H9 (cell line): ENCODE measurements at regions not wholly inside any gene's neighbourhood (a gene's known extent, or its start where the extent isn't known, plus 50 kb on each side); places are given as distances from the start of the nearest gene placed in this dataset.

Experiments used
- DNase-seq: peaks from one replicate; pipeline ENCODE4 v3.0.0-alpha.2; 2017
- H2AFZ ChIP-seq: one replicate; pipeline ENCODE4 v1.6.1; 2013; ENCODE audit warnings: mild to moderate bottlenecking, low read length, control low read depth, moderate library complexity
- H2AK5ac ChIP-seq: 2 replicates; pipeline ENCODE4 v1.6.1; 2013; ENCODE audit warnings: low read length, control low read depth, mixed read lengths; ENCODE audit not compliant: insufficient read length
- H2BK120ac ChIP-seq: one replicate; pipeline ENCODE4 v1.6.1; 2013; ENCODE audit warnings: low read depth, mild to moderate bottlenecking, low read length, control low read depth, inconsistent platforms; ENCODE audit not compliant: poor library complexity, severe bottlenecking
- H2BK12ac ChIP-seq: 2 replicates; pipeline ENCODE4 v1.6.1; 2013; ENCODE audit warnings: low read length, control low read depth, mixed read lengths, low read depth; ENCODE audit not compliant: insufficient read length
- H2BK15ac ChIP-seq: 2 replicates; pipeline ENCODE4 v1.6.1; 2013; ENCODE audit warnings: low read depth, low read length, control low read depth
- H2BK20ac ChIP-seq: one replicate; pipeline ENCODE4 v1.6.1; 2013; ENCODE audit warnings: low read depth, mild to moderate bottlenecking, low read length, control low read depth, inconsistent platforms; ENCODE audit not compliant: poor library complexity, severe bottlenecking
- H2BK5ac ChIP-seq: 2 replicates; pipeline ENCODE4 v1.6.1; 2013; ENCODE audit warnings: low read length, control low read depth, mixed read lengths; ENCODE audit not compliant: insufficient read length
- H3K14ac ChIP-seq: 2 replicates; pipeline ENCODE4 v1.6.1; 2013; ENCODE audit warnings: low read length, control low read depth; ENCODE audit not compliant: insufficient read depth
- H3K18ac ChIP-seq: 2 replicates; pipeline ENCODE4 v1.6.1; 2013; ENCODE audit warnings: low read depth, mild to moderate bottlenecking, mixed read lengths, low read length, control low read depth; ENCODE audit not compliant: insufficient read length
- H3K23ac ChIP-seq: 2 replicates; pipeline ENCODE4 v1.6.1; 2013; ENCODE audit warnings: low read length, control low read depth, mixed read lengths, low read depth; ENCODE audit not compliant: insufficient read length
- H3K23me2 ChIP-seq: 2 replicates; pipeline ENCODE4 v1.6.1; 2013; ENCODE audit warnings: low read depth, mild to moderate bottlenecking, mixed read lengths, low read length, control low read depth; ENCODE audit not compliant: insufficient read length, poor library complexity, severe bottlenecking
- H3K27ac ChIP-seq: 2 replicates; pipeline ENCODE4 v1.5.1; 2013; ENCODE audit warnings: low read length, control low read depth, mixed read lengths, low read depth; ENCODE audit not compliant: insufficient read length
- H3K27me3 ChIP-seq: 2 replicates; pipeline ENCODE4 v1.6.1; 2013; ENCODE audit warnings: low read length, control low read depth, inconsistent platforms; ENCODE audit not compliant: insufficient read depth
- H3K4ac ChIP-seq: 2 replicates; pipeline ENCODE4 v1.6.1; 2013; ENCODE audit warnings: low read depth, mild to moderate bottlenecking, control low read depth, inconsistent platforms, low read length, moderate library complexity
- H3K4me1 ChIP-seq: 2 replicates; pipeline ENCODE4 v1.6.1; 2013; ENCODE audit warnings: low read length, control low read depth, inconsistent platforms; ENCODE audit not compliant: insufficient read depth
- H3K4me2 ChIP-seq: 2 replicates; pipeline ENCODE4 v1.6.1; 2013; ENCODE audit warnings: low read length, control low read depth, mixed read lengths; ENCODE audit not compliant: insufficient read length, insufficient read depth
- H3K56ac ChIP-seq: 2 replicates; pipeline ENCODE4 v1.6.1; 2013; ENCODE audit warnings: low read depth, mild to moderate bottlenecking, mixed read lengths, low read length, control low read depth; ENCODE audit not compliant: insufficient read length
- H3K79me1 ChIP-seq: 2 replicates; pipeline ENCODE4 v1.6.1; 2013; ENCODE audit warnings: low read depth, mild to moderate bottlenecking, moderate library complexity, low read length, control low read depth, inconsistent platforms; ENCODE audit not compliant: insufficient read depth, poor library complexity, severe bottlenecking
- H3K79me2 ChIP-seq: 2 replicates; pipeline ENCODE4 v1.6.1; 2013; ENCODE audit warnings: low read length, control low read depth, inconsistent platforms; ENCODE audit not compliant: insufficient read depth
- H3K9ac ChIP-seq: 2 replicates; pipeline ENCODE4 v1.6.1; 2013; ENCODE audit warnings: low read length, control low read depth, mixed read lengths; ENCODE audit not compliant: insufficient read length; ENCODE audit errors: extremely low read depth
- H3K9me3 ChIP-seq: one replicate; pipeline ENCODE4 v1.6.1; 2013; ENCODE audit warnings: low read depth, low read length, inconsistent platforms; ENCODE audit not compliant: control insufficient read depth
- H3T11ph ChIP-seq: one replicate; pipeline ENCODE4 v1.6.1; 2013; ENCODE audit warnings: mild to moderate bottlenecking, low read length, control low read depth, inconsistent platforms
- H4K20me1 ChIP-seq: one replicate; pipeline ENCODE4 v1.6.1; 2013; ENCODE audit not compliant: control insufficient read depth, insufficient read length, insufficient read depth
- H4K5ac ChIP-seq: 2 replicates; pipeline ENCODE4 v1.6.1; 2013; ENCODE audit warnings: low read depth, mild to moderate bottlenecking, mixed read lengths, low read length, control low read depth; ENCODE audit not compliant: insufficient read length
- H4K8ac ChIP-seq: replicated peaks from 2 replicates; pipeline ENCODE4 v1.6.1; 2013; ENCODE audit warnings: low read length, control low read depth, mixed read lengths, low read depth; ENCODE audit not compliant: insufficient read length
- H4K91ac ChIP-seq: 2 replicates; pipeline ENCODE4 v1.6.1; 2013; ENCODE audit warnings: low read depth, mild to moderate bottlenecking, moderate library complexity, mixed read lengths, low read length, control low read depth; ENCODE audit not compliant: insufficient read length
- H3K27ac Mint-ChIP-seq, 3 experiments: 2 replicates in 2 of 3; 3 replicates in 1 of 3; pipeline ENCODE4 v1.8.0; 2020 to 2021; ENCODE audit warnings: mixed read lengths in 3 of 3, mild to moderate bottlenecking in 1 of 3, moderate library complexity in 1 of 3
- H3K27me3 Mint-ChIP-seq: 2 replicates; pipeline ENCODE4 v1.8.0; 2021; ENCODE audit warnings: low read depth, mild to moderate bottlenecking, moderate library complexity, mixed read lengths
- H3K36me3 Mint-ChIP-seq, 3 experiments: 2 replicates in 2 of 3; 3 replicates in 1 of 3; pipeline ENCODE4 v1.8.0; 2020 to 2021; ENCODE audit warnings: low read depth in 3 of 3, mixed read lengths in 3 of 3; ENCODE audit not compliant: insufficient read depth in 1 of 3
- H3K4me1 Mint-ChIP-seq, 2 experiments: 2 replicates each; pipeline ENCODE4 v1.8.0; 2020; ENCODE audit warnings: mixed read lengths in 2 of 2
- H3K4me3 Mint-ChIP-seq, 2 experiments: 2 replicates in 1 of 2; 3 replicates in 1 of 2; pipeline ENCODE4 v1.8.0; 2020 to 2021; ENCODE audit warnings: mild to moderate bottlenecking in 2 of 2, mixed read lengths in 2 of 2, moderate library complexity in 1 of 2
- H3K9me3 Mint-ChIP-seq, 2 experiments: 2 replicates in 1 of 2; 3 replicates in 1 of 2; pipeline ENCODE4 v1.8.0; 2020; ENCODE audit warnings: mild to moderate bottlenecking in 2 of 2, mixed read lengths in 2 of 2, moderate library complexity in 1 of 2
- TF ChIP-seq, protein P1 (sequence below): fragments of 200-600 bp; sonication (generic); conservative IDR thresholded peaks from 3 replicates; pipeline ENCODE4 v1.8.0; 2021; ENCODE audit warnings: antibody characterized with exemption, mild to moderate bottlenecking

DNA sequence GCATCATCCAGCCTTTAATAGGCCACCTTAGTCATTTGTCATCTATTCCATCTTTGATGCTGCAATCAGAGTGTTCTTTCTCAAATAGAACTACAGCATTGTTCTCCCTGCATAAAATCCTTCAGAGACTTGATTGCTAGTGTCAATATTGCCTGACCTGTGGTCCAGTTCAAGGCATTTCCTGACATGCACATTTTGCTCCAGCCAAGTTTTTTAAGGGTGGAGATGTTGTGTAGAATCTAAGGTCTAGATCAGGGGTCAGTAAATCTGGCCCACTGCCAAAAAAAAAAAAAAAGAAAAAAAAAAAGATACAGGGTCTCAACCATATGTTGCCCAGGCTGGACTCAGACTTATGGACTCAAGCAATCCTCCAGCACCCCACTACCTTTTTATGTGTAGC is 354.4 kb downstream of the FRK start:
- Histone ChIP-seq H3K56ac (no peak overlapping the region), H2BK20ac (no peak overlapping the region), H3K9me3 (no peaks in the 10 kb centered on the region), H3K27ac (no peak overlapping the region), H3K79me1 (no peaks in the 10 kb centered on the region), H3K27me3 (no peaks in the 10 kb centered on the region), H3K4me1 (no peaks in the 10 kb centered on the region), H4K91ac (no peak overlapping the region), H3K9ac (no peak overlapping the region), H2BK12ac (no peak overlapping the region), H3K23me2 (no peaks in the 10 kb centered on the region), H3K14ac (no peak overlapping the region), H3K4ac (no peak overlapping the region), H4K8ac (no peak overlapping the region), H2BK5ac (no peak overlapping the region), H3K18ac (no peak overlapping the region), H4K20me1 (no peaks in the 10 kb centered on the region), H2AFZ (no peak overlapping the region), H3K79me2 (no peaks in the 10 kb centered on the region), H4K5ac (no peak overlapping the region), H3K23ac (no peak overlapping the region), H2BK120ac (no peak overlapping the region), H2AK5ac (no peak overlapping the region), H3T11ph (no peak overlapping the region), H2BK15ac (no peak overlapping the region), H3K4me2 (no peak overlapping the region)
- no peak overlapping the region for H3K27ac Mint-ChIP-seq
- TF ChIP-seq, protein P1, sequence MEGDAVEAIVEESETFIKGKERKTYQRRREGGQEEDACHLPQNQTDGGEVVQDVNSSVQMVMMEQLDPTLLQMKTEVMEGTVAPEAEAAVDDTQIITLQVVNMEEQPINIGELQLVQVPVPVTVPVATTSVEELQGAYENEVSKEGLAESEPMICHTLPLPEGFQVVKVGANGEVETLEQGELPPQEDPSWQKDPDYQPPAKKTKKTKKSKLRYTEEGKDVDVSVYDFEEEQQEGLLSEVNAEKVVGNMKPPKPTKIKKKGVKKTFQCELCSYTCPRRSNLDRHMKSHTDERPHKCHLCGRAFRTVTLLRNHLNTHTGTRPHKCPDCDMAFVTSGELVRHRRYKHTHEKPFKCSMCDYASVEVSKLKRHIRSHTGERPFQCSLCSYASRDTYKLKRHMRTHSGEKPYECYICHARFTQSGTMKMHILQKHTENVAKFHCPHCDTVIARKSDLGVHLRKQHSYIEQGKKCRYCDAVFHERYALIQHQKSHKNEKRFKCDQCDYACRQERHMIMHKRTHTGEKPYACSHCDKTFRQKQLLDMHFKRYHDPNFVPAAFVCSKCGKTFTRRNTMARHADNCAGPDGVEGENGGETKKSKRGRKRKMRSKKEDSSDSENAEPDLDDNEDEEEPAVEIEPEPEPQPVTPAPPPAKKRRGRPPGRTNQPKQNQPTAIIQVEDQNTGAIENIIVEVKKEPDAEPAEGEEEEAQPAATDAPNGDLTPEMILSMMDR, result no peak
- no peaks in the 10 kb centered on the region for H3K27me3 Mint-ChIP-seq
- no peak overlapping the region for H3K4me3 Mint-ChIP-seq
- no peaks in the 10 kb centered on the region for H3K4me1 Mint-ChIP-seq
- H3K9me3 Mint-ChIP-seq, result no peaks in the 10 kb centered on the region; a peak in 1 of 5 replicates
- no peak for DNase-seq
- no peaks in the 10 kb centered on the region for H3K36me3 Mint-ChIP-seq
